ENCODE measurements at regions not wholly inside any gene's neighbourhood (a gene's known extent, or its start where the extent isn't known, plus 50 kb on each side); places are given as distances from the start of the nearest gene placed in this dataset.

DNA sequence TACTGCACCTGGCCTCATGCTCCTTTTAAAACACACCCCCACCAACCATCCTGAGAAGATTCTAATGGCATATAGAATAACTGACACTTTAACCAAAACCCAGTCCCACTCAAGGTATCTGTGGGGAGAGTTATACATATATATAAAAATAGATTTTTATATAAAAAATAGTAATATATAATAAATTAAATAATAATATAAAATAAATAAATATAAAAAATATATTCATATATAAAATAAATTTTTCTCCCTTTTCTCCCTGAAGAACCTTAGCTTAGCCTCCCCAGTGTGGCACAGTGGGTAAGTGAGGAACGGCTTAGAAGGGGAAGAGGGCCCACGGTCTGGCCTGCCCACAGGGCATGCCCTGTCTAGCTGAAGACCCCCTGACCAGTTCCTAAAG lies 51.1 kb upstream of the SSBP2 start:
- TF ChIP-seq YY1 (IDR thresholded peaks at IDR 0.05; ENCODE audit: insufficient read depth, insufficient read length): no peak
- TF ChIP-seq ZNF274 (IDR thresholded peaks at IDR 0.05; ENCODE audit: low read depth, low read length): no peak
